Posterior vena cava (tissue), 2 donors: ENCODE measurements at regions not wholly inside any gene's neighbourhood (a gene's known extent, or its start where the extent isn't known, plus 50 kb on each side); places are given as distances from the start of the nearest gene placed in this dataset.
"Not testable (repeated sequence)": the region's sequence is repeated elsewhere in the genome, so short reads cannot be mapped to it uniquely, and the experiment has no call there.

Source experiments
- DNase-seq: peaks from one replicate; pipeline ENCODE4 v3.0.0-alpha.2; 2020; ENCODE audit warnings: low spot score
- intact Hi-C, 2 donors: fragments of 100-400 bp; cut with DNase I; formaldehyde crosslinking; loops; one replicate each; pipeline versions ENCODE4 v1.14.1 to v1.14.2; 2022 to 2023
- donor health status: DM: yes; HTN: yes; CAD: no.
- donor health status: DM: yes; HTN: yes; CAD: no.

DNA sequence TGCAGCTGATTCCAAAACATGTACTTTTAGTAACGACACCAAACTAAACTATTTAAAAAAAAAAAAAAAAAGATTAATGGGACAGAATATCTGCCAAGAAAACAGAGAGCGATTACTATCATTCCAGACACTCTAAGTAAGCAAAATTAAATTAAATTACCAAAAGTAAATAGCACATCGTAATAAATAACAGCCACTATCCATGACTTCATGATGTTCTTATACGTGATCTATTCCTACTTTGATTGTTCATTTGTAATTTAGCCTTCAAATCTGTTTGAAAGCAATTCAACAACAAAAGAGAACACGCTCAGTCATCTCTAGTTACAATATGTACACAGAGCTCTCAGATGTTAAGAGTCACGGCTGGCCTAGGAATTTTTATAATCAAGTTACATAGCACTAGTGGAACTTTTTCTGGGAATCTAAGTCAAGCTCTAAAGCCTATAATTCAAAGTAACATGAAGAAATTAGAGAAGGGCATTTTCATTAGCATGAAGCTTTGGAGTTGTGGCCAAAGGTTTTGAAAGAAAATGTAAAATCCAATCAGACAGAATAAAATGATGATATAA lies 241.7 kb upstream of the NEBL start:
- intact Hi-C loops: no loop called here
- no peak for DNase-seq

- intact Hi-C loops: no loop called here
- DNase-seq: no peak
These were observed 238.2 kb upstream of the NEBL start for GRCh38 chr10:21135023-21135931.

GRCh38 chr10:21134645-21135022 lies 237.5 kb upstream of the NEBL start:
- DNase-seq: no peak
- intact Hi-C loops: no loop called here

- intact Hi-C loops: no loop called here
- DNase-seq: no peak
These were observed 233.8 kb upstream of the NEBL start for GRCh38 chr10:21130683-21131442.

DNA sequence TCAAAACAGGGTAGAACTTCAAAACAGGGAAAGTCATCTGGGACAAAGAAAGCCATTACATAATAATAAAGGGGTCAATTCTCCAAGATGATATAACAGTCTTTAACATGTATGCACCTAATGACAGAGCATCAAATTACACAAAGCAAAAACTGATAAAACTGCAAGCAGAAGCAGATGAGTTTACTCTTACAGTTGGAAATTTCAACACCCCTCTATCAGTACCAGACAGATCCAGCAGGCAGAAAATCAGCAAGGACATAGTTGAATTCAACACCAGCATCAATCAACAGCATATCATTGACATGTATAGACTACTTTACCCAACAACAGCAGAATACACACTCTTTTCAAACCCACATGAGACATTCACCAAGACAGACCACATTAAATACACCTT lies 233.0 kb upstream of the NEBL start:
- intact Hi-C loops: no loop called here
- DNase-seq: no peak

DNA sequence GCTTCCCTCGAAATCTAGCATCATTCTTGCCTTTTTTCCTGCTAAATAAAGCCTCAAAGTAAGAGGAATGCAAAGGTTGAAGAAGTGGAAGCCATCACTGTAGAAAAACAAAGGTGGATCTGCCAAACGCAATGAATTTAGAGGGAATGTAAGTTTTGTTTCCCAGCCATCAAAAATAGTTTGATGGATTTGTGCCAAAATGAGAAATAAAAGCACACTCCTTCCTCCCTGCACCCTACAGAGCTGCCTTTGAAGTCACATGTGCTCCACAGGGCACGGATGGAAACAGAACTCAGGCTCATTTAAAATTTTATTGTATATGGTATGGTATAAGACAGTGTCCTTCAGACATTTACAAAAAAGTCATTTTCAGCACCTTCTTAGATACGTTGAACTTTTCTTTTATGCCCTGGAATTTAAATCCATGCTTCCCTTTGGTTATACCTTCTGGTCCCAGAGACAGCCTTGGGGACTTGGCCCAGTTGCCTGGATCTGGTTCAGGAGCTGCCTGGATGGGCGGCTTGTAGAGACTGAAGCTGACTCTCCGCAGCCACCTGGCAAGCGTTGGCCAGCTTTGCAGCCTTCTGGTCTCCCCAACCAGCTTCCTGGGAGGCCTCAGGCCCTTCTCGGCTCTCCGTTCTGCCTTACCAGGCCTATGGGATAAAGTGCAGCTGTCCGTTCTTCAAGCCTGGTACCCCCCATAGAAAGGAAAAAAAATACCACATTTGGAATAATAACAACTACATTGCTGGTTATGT lies 228.5 kb upstream of the NEBL start:
- no peak for DNase-seq
- intact Hi-C loops: no loop called here

DNA sequence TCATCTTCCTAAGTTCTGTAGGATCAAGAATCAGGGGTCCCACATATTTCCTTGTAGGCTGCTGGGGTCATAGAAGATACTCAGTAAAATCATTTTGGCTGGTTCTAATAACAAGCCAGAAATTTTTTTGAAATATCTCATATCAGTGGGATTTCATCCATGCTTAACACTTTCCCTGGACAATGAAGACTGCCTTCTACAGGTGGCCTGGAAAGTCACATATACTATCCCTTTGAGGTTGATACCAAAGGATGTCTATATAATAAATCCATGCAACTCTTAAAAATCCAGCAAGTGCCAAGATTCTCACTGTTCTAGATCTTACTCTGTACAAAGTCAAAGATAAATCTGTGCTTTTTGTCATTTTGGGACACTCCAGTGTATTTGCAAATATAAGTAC lies 225.8 kb upstream of the NEBL start:
- no peak for DNase-seq
- intact Hi-C loops: no loop called here

- DNase-seq, intact Hi-C loops: not testable (repeated sequence)
These were observed 224.7 kb upstream of the NEBL start for GRCh38 chr10:21121822-21122221.

DNA sequence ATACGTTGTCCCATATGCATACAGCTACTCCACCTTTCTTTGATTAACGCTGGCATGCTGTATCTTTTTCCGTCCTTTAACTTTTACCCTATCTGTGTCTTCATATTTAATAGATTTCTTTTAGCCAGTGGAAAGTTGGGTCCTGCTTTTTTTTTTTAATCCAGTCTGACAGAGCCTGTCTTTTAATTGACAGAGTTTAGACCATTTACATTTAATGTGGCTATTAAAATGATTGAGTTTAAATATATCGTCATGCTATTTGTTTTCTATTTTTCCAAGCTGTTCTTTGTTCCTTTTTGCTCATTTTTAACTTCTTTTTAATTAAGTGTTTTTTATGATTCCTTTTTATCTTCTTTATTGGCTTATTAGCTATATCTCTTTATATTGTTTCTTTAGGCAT lies 217.6 kb upstream of the NEBL start:
- DNase-seq: no peak
- intact Hi-C loops: no loop called here

- intact Hi-C loops: no loop called here
These were observed 213.2 kb upstream of the NEBL start for GRCh38 chr10:21110358-21110757.

GRCh38 chr10:21106931-21107330 lies 209.8 kb upstream of the NEBL start:
- DNase-seq, intact Hi-C loops: not testable (repeated sequence)

More at GRCh38 chr10:21110358-21110757, 213.2 kb upstream of the NEBL start:
- DNase-seq: no peak

DNA sequence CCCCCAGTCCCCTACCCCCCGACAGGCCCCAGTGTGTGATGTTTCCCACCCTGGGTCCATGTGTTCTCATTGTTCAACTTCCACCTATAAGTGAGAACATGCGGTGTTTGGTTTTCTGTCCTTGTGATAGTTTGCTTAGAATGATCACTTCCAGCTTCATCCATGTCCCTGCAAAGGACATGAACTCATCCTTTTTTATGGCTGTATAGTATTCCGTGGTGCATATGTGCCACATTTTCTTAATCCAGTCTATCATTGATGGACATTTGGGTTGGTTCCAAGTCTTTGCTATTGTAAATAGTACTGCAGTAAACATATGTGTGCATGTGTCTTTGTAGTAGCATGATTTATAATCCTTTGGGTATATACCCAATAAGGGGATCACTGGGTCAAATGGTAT lies 208.2 kb upstream of the NEBL start:
- intact Hi-C loops, DNase-seq: not testable (repeated sequence)

GRCh38 chr10:21100871-21101514 lies 203.9 kb upstream of the NEBL start:
- intact Hi-C loops: no loop called here
- DNase-seq: no peak

DNA sequence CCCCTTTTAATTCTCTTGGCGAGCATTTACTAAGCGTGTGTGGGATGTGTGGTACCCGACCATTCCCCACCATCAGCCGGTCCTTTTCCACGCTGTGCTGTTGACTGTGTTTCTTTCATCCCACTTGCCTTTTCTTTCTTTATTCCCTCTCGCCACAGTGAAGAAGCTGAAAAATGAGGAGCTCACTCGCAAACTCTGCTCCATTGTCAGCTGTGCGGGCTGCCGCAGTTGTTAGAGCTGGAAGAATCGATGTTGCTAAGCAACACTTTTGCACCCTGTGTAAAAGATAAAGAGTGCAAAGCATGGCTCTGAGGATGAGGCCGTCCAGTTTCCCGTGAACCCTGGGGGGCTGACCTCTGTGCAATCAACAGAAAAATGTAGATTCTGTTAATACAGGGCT lies 203.1 kb upstream of the NEBL start:
- DNase-seq: no peak
- intact Hi-C loops: no loop called here

- intact Hi-C loops: no loop called here
These were observed 202.4 kb upstream of the NEBL start for GRCh38 chr10:21099291-21100062.

GRCh38 chr10:21097926-21098355 lies 200.8 kb upstream of the NEBL start:
- no peak for DNase-seq
- intact Hi-C loops: no loop called here

More at GRCh38 chr10:21099291-21100062, 202.4 kb upstream of the NEBL start:
- DNase-seq: no peak

GRCh38 chr10:21095494-21096055 lies 198.5 kb upstream of the NEBL start:
- no peak for DNase-seq
- intact Hi-C loops: no loop called here

GRCh38 chr10:21095073-21095472 lies 198.0 kb upstream of the NEBL start:
- DNase-seq: no peak
- intact Hi-C loops: no loop called here
